Right lobe of liver (tissue), 4 donors: ENCODE measurements at regions not wholly inside any gene's neighbourhood (a gene's known extent, or its start where the extent isn't known, plus 50 kb on each side); places are given as distances from the start of the nearest gene placed in this dataset.

Source experiments
- CTCF ChIP-seq, 4 donors: fragments of 200-600 bp in 3 of 4; fragments of 450-650 bp in 1 of 4; IDR thresholded peaks; one replicate each; pipeline versions ENCODE4 v1.5.1 to v1.8.0; 2016 to 2022; ENCODE audit warnings: antibody characterized with exemption in 4 of 4, mild to moderate bottlenecking in 2 of 4
- POLR2A ChIP-seq: fragments of 450-650 bp; IDR thresholded peaks from one replicate; pipeline ENCODE4 v1.6.1; 2017; ENCODE audit warnings: antibody characterized with exemption, mild to moderate bottlenecking
- donor health status: DM: no; HTN: no; CAD: no.
- donor health status: DM: no; HTN: no; CAD: no.
- donor health status: DM: no; HTN: yes; CAD: no.

- TF ChIP-seq CTCF (IDR thresholded peaks at IDR 0.05) (no peak), POLR2A (no peak)
These were observed 65.5 kb downstream of the IRX6 start for GRCh38 chr16:55389426-55390073.
